K562 (cell line): ENCODE measurements at regions not wholly inside any gene's neighbourhood (a gene's known extent, or its start where the extent isn't known, plus 50 kb on each side); places are given as distances from the start of the nearest gene placed in this dataset.

Experiments
- ATAC-seq: fragments of 200-7000 bp; cut with Tn5 transposase; 3 replicates; pipeline ENCODE4 v1.9.1; 2020; ENCODE audit warnings: moderate library complexity
- BruUV-seq: library from RNA; stranded (reverse); fragments of 400-500 nt; replicated peaks from 2 replicates; lab custom pipeline; 2021; lab: Mats Ljungman, UMichigan
- CTCF ChIA-PET: fragments of 300-600 bp; formaldehyde crosslinking; extraction: SDS; loops from one replicate; lab custom pipeline; 2021; ENCODE audit warnings: low intra/inter-chr PET ratio; lab: Yijun Ruan, JAX
- POLR2A ChIA-PET: fragments of 300-600, 350-650 bp; sonication (Branson Sonifier 250); formaldehyde crosslinking; extraction: SDS; loops from one replicate; lab custom pipeline; 2021; ENCODE audit warnings: antibody characterized with exemption, inconsistent platforms; lab: Yijun Ruan, JAX
- DNase-seq, 4 experiments: peaks; one replicate each; pipeline versions ENCODE4 v3.0.0 to v3.0.0-alpha.2; 2011 to 2018; ENCODE audit warnings: low spot score in 3 of 4, mixed read lengths in 3 of 4; ENCODE audit errors: extremely low read depth in 1 of 4
- FAIRE-seq: peaks from 2 replicates; lab custom pipeline; 2011; peaks lifted over from hg19 to GRCh38; lab: Jason Lieb, UNC
- H2AFZ ChIP-seq: 2 replicates; pipeline ENCODE4 v1.6.0; 2011; ENCODE audit warnings: low read depth, low read length, control low read depth, inconsistent platforms
- H3K27ac ChIP-seq: fragments of 200-600 bp; 3 replicates; pipeline ENCODE4 v1.8.0; 2011; ENCODE audit warnings: low read depth, mild to moderate bottlenecking, control low read depth, inconsistent platforms, low read length, moderate library complexity, mixed read lengths; ENCODE audit errors: extremely low read depth
- H3K27me3 ChIP-seq, 2 experiments: fragments of 300-600 bp in 1 of 2; 2 replicates in 1 of 2; 3 replicates in 1 of 2; pipeline versions ENCODE4 v1.6.0 to v1.8.0; 2011; ENCODE audit warnings: inconsistent platforms in 2 of 2, low read length in 2 of 2, mild to moderate bottlenecking in 1 of 2, mixed read lengths in 1 of 2, moderate library complexity in 1 of 2; ENCODE audit not compliant: control insufficient read depth in 2 of 2, insufficient read depth in 2 of 2
- H3K36me3 ChIP-seq: fragments of 300-600 bp; 3 replicates; pipeline ENCODE4 v1.8.0; 2011; ENCODE audit warnings: mild to moderate bottlenecking, low read length, inconsistent platforms; ENCODE audit not compliant: control insufficient read depth, insufficient read depth
- H3K4me1 ChIP-seq, 2 experiments: fragments of 200-600 bp in 1 of 2; replicated peaks in 1 of 2; 2 replicates in 1 of 2; 3 replicates in 1 of 2; pipeline versions ENCODE4 v1.5.1 to v1.8.0; 2011; ENCODE audit warnings: inconsistent platforms in 2 of 2, low read length in 2 of 2, mild to moderate bottlenecking in 1 of 2, mixed read lengths in 1 of 2, moderate library complexity in 1 of 2; ENCODE audit not compliant: control insufficient read depth in 2 of 2, insufficient read depth in 2 of 2
- H3K4me2 ChIP-seq: 2 replicates; pipeline ENCODE4 v1.6.1; 2011; ENCODE audit warnings: low read length, control low read depth, inconsistent platforms, mixed read lengths; ENCODE audit not compliant: insufficient read depth
- H3K4me3 ChIP-seq: fragments of 200-600 bp; sonication (generic), shearing (Covaris generic); 2 replicates; pipeline ENCODE4 v1.5.1; 2016; ENCODE audit warnings: control low read depth, inconsistent platforms
- H3K79me2 ChIP-seq: fragments of 200-600 bp; 3 replicates; pipeline ENCODE4 v1.8.0; 2011; ENCODE audit warnings: low read length, inconsistent platforms; ENCODE audit not compliant: control insufficient read depth, insufficient read depth
- H3K9ac ChIP-seq, 2 experiments: 2 replicates each; pipeline versions ENCODE4 v1.6.0 to v1.6.1; 2011; ENCODE audit warnings: low read depth in 2 of 2, low read length in 2 of 2, control low read depth in 1 of 2, inconsistent platforms in 1 of 2, mild to moderate bottlenecking in 1 of 2, mixed read lengths in 1 of 2; ENCODE audit not compliant: insufficient read depth in 1 of 2
- H3K9me1 ChIP-seq: one replicate; pipeline ENCODE4 v1.6.0; 2011; ENCODE audit warnings: inconsistent platforms, mild to moderate bottlenecking, low read length, moderate library complexity; ENCODE audit not compliant: control insufficient read depth, insufficient read depth
- H3K9me3 ChIP-seq: replicated peaks from 2 replicates; pipeline ENCODE4 v1.5.1; 2011; ENCODE audit warnings: low read depth, low read length, inconsistent platforms; ENCODE audit not compliant: control insufficient read depth, insufficient read depth
- H4K20me1 ChIP-seq: replicated peaks from 2 replicates; pipeline ENCODE4 v1.6.1; 2011; ENCODE audit warnings: low read length, inconsistent platforms, mixed read lengths; ENCODE audit not compliant: control insufficient read depth, insufficient read depth
- ARID3B ChIP-seq: fragments of 250-450 bp; sonication (Bioruptor Pico); IDR thresholded peaks from 2 replicates; pipeline ENCODE4 v1.4.0; 2020; ENCODE audit warnings: borderline replicate concordance
- CBX2 ChIP-seq: fragments of 200-600 bp; sonication (generic); IDR thresholded peaks from one replicate; pipeline ENCODE4 v1.6.1; 2012; ENCODE audit warnings: mild to moderate bottlenecking, low read length, inconsistent platforms; ENCODE audit not compliant: insufficient read depth, poor library complexity, severe bottlenecking
- E2F5 ChIP-seq: sonication (generic); formaldehyde crosslinking; IDR thresholded peaks from 2 replicates; pipeline ENCODE4 v1.8.0; 2022; ENCODE audit warnings: mild to moderate bottlenecking, missing genetic modification reagents
- HDGF ChIP-seq: fragments of 450-650 bp; IDR thresholded peaks from 2 replicates; pipeline ENCODE4 v1.6.1; 2016
- MAX ChIP-seq: sonication (generic); formaldehyde crosslinking; IDR thresholded peaks from 2 replicates; pipeline ENCODE4 v1.9.0; 2022; ENCODE audit warnings: mild to moderate bottlenecking, missing genetic modification reagents
- MBD2 ChIP-seq: sonication (generic); IDR thresholded peaks from 2 replicates; pipeline ENCODE4 v1.6.1; 2016; ENCODE audit warnings: low read depth, borderline replicate concordance
- MCM2 ChIP-seq: fragments of 450-650 bp; IDR thresholded peaks from 2 replicates; pipeline ENCODE4 v1.6.1; 2017; ENCODE audit warnings: low read depth, mild to moderate bottlenecking
- POLR2AphosphoS2 ChIP-seq: IDR thresholded peaks from 2 replicates; pipeline ENCODE4 v1.6.1; 2012; ENCODE audit warnings: low read length, improper control_type of control experiment
- PYGO2 ChIP-seq: fragments of 450-650 bp; IDR thresholded peaks from 2 replicates; pipeline ENCODE4 v1.6.1; 2016; ENCODE audit warnings: mild to moderate bottlenecking, missing genetic modification characterization, moderate library complexity, missing compliant biosample characterization
- RHOXF2B ChIP-seq: fragments of 250-450 bp; sonication (Bioruptor Pico); conservative IDR thresholded peaks from 2 replicates; pipeline ENCODE4 v1.5.1; 2021
- UBTF ChIP-seq, 2 experiments: IDR thresholded peaks; 2 replicates each; pipeline ENCODE4 v1.6.1; 2012; ENCODE audit warnings: improper control_type of control experiment in 2 of 2, low read depth in 2 of 2, low read length in 2 of 2, borderline replicate concordance in 1 of 2
- ZNF282 ChIP-seq: sonication (generic); formaldehyde crosslinking; IDR thresholded peaks from 2 replicates; pipeline ENCODE4 v1.8.1; 2023; ENCODE audit warnings: missing genetic modification reagents
- ZNF655 ChIP-seq: fragments of 250-450 bp; sonication (Bioruptor Pico); IDR thresholded peaks from 2 replicates; pipeline ENCODE4 v1.5.0; 2021
- ZNF717 ChIP-seq: fragments of 250-450 bp; sonication (Bioruptor Pico); IDR thresholded peaks from 2 replicates; pipeline ENCODE4 v1.5.0; 2021
- ZNF766 ChIP-seq: fragments of 200-800 bp; sonication (Bioruptor generic); conservative IDR thresholded peaks from 2 replicates; pipeline ENCODE4 v1.6.1; 2016; ENCODE audit warnings: missing genetic modification characterization, missing compliant biosample characterization
- WGBS: fragments of 100-300 bp; shearing (Covaris generic); methylation state at CpG from one replicate; pipeline ENCODE4 v1.1.6; 2016; ENCODE audit warnings: low coverage, mixed read lengths; ENCODE audit not compliant: insufficient coverage; ENCODE audit errors: missing lambda C conversion rate; 5-methylcytosine and 5-hydroxymethylcytosine counted together
- in situ Hi-C: fragments of 300-500 bp; cut with MboI; formaldehyde crosslinking; loops from 4 replicates; pipeline ENCODE4 v1.15.0; 2018; ENCODE audit warnings: inconsistent platforms, mixed read lengths
- intact Hi-C: fragments of 100-400 bp; cut with micrococcal nuclease; formaldehyde crosslinking; loops from 2 replicates; pipeline ENCODE4 v1.14.2; 2022

GRCh38 chr5:96601200-96601599 is 61.0 kb upstream of the CAST start:
- Histone ChIP-seq H3K9me3 (no peaks in the 10 kb centered on the region), H2AFZ (no peak overlapping the region), H3K4me1 (no peaks in the 10 kb centered on the region), H3K36me3 (no peaks in the 10 kb centered on the region), H3K9ac (no peak overlapping the region), H4K20me1 (no peaks in the 10 kb centered on the region), H3K4me3 (no peak overlapping the region), H3K27ac (no peak overlapping the region), H3K4me2 (no peak overlapping the region), H3K79me2 (no peaks in the 10 kb centered on the region), H3K27me3 (no peaks in the 10 kb centered on the region; a peak in 1 of 5 replicates), H3K9me1 (no peaks in the 10 kb centered on the region)
- TF ChIP-seq RHOXF2B: no peak
- no peak for TF ChIP-seq ZNF717 (CRISPR knock-in tag)
- no peak for TF ChIP-seq HDGF
- no peak for TF ChIP-seq ZNF655 (CRISPR knock-in tag)
- TF ChIP-seq E2F5 (CRISPR knock-in tag): no peak
- no peak for TF ChIP-seq ZNF282
- TF ChIP-seq MAX (CRISPR knock-in tag): no peak
- TF ChIP-seq MBD2: no peak
- TF ChIP-seq UBTF (IDR thresholded peaks at IDR 0.05; ENCODE audit: borderline replicate concordance in 1 of 2, low read depth in 2 of 2, low read length in 2 of 2): no peak
- no peak for TF ChIP-seq PYGO2 (tag)
- no peak for TF ChIP-seq MCM2
- no peak for TF ChIP-seq ZNF766 (CRISPR knock-in tag)
- no peak for TF ChIP-seq CBX2
- TF ChIP-seq POLR2AphosphoS2: no peak
- TF ChIP-seq ARID3B: no peak
- in situ Hi-C loops: loop anchor here (5.0 to 10.0 kb wide), 3 partner anchors 256 to 744 kb away; no protein-coding TSS in a partner anchor
- WGBS: under 1% methylated on average over 5 of the region's 5 CpGs
- DNase-seq: no peak
- no TSS peak for BruUV-seq
- ChIA-PET POLR2A (no interaction called here), CTCF (interaction anchor here (0.7 to 1.4 kb wide), 3 partner anchors 255 to 743 kb away, joined by 3 to 5 read pairs (median 4); no protein-coding TSS in a partner anchor)
- ATAC-seq: no peak
- intact Hi-C loops: loop anchor here (1.0 kb wide), 1 partner anchor 257 kb away; no protein-coding TSS in a partner anchor
- FAIRE-seq: no peak
